Middle frontal gyrus (tissue), 1 donor: ENCODE measurements at regions not wholly inside any gene's neighbourhood (a gene's known extent, or its start where the extent isn't known, plus 50 kb on each side); places are given as distances from the start of the nearest gene placed in this dataset.

Experiments
- DNase-seq: peaks from one replicate; pipeline ENCODE4 v3.0.0-alpha.2; 2015; ENCODE audit warnings: low spot score; ENCODE audit errors: extremely low spot score

GRCh38 chr22:49550766-49551362, 276.8 kb downstream of the BRD1 start:
- DNase-seq, result no peak

- DNase-seq, result no peak
Measured at GRCh38 chr22:49550141-49550430, 277.6 kb downstream of the BRD1 start.

- DNase-seq, result no peak
Measured at GRCh38 chr22:49549256-49550140, 278.2 kb downstream of the BRD1 start.

GRCh38 chr22:49548356-49549202, 279.1 kb downstream of the BRD1 start:
- no peak for DNase-seq

- DNase-seq, result no peak
Measured at GRCh38 chr22:49547751-49548239, 279.9 kb downstream of the BRD1 start.

GRCh38 chr22:49546811-49547585, 280.7 kb downstream of the BRD1 start:
- no peak for DNase-seq

- DNase-seq, result no peak
Measured at GRCh38 chr22:49545606-49546005, 282.1 kb downstream of the BRD1 start.

GRCh38 chr22:49544286-49544685, 283.4 kb downstream of the BRD1 start:
- no peak for DNase-seq

GRCh38 chr22:49543876-49544275, 283.8 kb downstream of the BRD1 start:
- DNase-seq, result no peak

- no peak for DNase-seq
Measured at GRCh38 chr22:49541693-49542230, 285.9 kb downstream of the BRD1 start.

- no peak for DNase-seq
Measured at GRCh38 chr22:49540913-49541692, 286.6 kb downstream of the BRD1 start.

GRCh38 chr22:49540084-49540912, 287.4 kb downstream of the BRD1 start:
- no peak for DNase-seq

- DNase-seq, result no peak
Measured at GRCh38 chr22:49538006-49538405, 289.7 kb downstream of the BRD1 start.

- DNase-seq, result no peak
Measured at GRCh38 chr22:49536571-49537131, 291.0 kb downstream of the BRD1 start.

- no peak for DNase-seq
Measured at GRCh38 chr22:49535527-49536125, 292.0 kb downstream of the BRD1 start.

- DNase-seq, result no peak
Measured at GRCh38 chr22:49535126-49535525, 292.5 kb downstream of the BRD1 start.

- no peak for DNase-seq
Measured at GRCh38 chr22:49534386-49534785, 293.3 kb downstream of the BRD1 start.

- no peak for DNase-seq
Measured at GRCh38 chr22:49533886-49534285, 293.8 kb downstream of the BRD1 start.
